BLaER1 (cell line): ENCODE measurements at regions not wholly inside any gene's neighbourhood (a gene's known extent, or its start where the extent isn't known, plus 50 kb on each side); places are given as distances from the start of the nearest gene placed in this dataset.
A peak's percentile ranks its signal among the peaks of the same experiment; 100 is the strongest.

ENCODE experiments used
- H3K27ac ChIP-seq: shearing (Covaris generic); formaldehyde crosslinking; 2 replicates; pipeline ENCODE4 v1.8.1; 2022
- H3K27me3 ChIP-seq: shearing (Covaris generic); formaldehyde crosslinking; 2 replicates; pipeline ENCODE4 v1.8.1; 2022
- H3K36me3 ChIP-seq: shearing (Covaris generic); formaldehyde crosslinking; 2 replicates; pipeline ENCODE4 v1.8.1; 2022
- H3K4me1 ChIP-seq: shearing (Covaris generic); formaldehyde crosslinking; 2 replicates; pipeline ENCODE4 v1.8.1; 2022
- H3K4me2 ChIP-seq: shearing (Covaris generic); formaldehyde crosslinking; 2 replicates; pipeline ENCODE4 v1.8.1; 2022
- H3K4me3 ChIP-seq: shearing (Covaris generic); formaldehyde crosslinking; 2 replicates; pipeline ENCODE4 v1.8.1; 2022
- H3K9ac ChIP-seq: shearing (Covaris generic); formaldehyde crosslinking; 2 replicates; pipeline ENCODE4 v1.8.1; 2022
- H3K9me3 ChIP-seq: shearing (Covaris generic); formaldehyde crosslinking; 2 replicates; pipeline ENCODE4 v1.8.1; 2022
- H4K20me1 ChIP-seq: shearing (Covaris generic); formaldehyde crosslinking; 2 replicates; pipeline ENCODE4 v1.8.1; 2022
- Cebpa-rat ChIP-seq: shearing (Covaris generic); IDR thresholded peaks from 2 replicates; pipeline ENCODE4 v1.8.1; 2022

DNA sequence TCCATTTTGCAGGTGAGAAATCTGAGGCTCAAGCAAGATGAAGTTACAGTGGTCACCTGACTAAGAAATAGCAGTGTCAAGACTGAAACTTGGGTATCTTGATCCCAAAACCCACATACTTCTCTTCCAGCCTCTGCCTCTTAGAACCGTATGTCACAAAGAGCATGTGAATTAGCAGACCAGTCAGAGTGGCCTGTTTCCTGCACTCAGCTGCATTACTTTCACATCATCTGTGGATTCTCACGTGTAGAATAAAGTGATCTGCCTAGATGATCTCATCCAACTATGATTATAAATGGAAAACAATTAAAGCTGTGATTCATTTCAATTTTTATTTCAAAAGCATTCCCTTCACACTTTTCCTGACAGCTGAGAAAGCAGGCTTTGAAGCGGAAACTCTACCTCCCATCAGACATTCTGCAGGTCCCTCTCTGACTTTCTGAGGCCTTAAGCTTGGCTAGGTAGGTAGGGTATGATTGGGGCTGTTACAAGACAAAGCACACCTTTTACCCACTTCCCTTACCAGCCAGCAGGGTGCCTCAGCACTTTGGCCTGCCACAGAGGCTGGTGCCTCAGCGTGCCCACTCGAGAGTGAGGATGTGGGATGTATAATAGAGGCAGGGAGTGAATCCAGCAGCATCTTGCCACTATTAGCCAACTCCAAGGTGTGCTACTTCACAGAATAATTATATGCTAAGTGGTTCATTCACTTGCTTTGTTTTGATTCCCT, 70.2 kb upstream of the PDE1C start:
- H3K36me3 ChIP-seq, result no peaks in the 10 kb centered on the region
- no peak overlapping the region for H3K4me3 ChIP-seq
- H3K4me1 ChIP-seq, result peaks cover 26% of the 10 kb centered on the region
- H4K20me1 ChIP-seq, result no peaks in the 10 kb centered on the region
- peak overlapping the region; percentile 39; the same call in 1 of the 2 replicates for H3K27ac ChIP-seq
- peak overlapping the region; percentile 71 for H3K4me2 ChIP-seq
- H3K27me3 ChIP-seq, result no peaks in the 10 kb centered on the region
- 0 out of 2 replicates have a peak, but pooled peaks cover 11% of the 10 kb centered on the region for H3K9me3 ChIP-seq
- TF ChIP-seq Cebpa-rat, result no peak
- H3K9ac ChIP-seq, result no peak overlapping the region

DNA sequence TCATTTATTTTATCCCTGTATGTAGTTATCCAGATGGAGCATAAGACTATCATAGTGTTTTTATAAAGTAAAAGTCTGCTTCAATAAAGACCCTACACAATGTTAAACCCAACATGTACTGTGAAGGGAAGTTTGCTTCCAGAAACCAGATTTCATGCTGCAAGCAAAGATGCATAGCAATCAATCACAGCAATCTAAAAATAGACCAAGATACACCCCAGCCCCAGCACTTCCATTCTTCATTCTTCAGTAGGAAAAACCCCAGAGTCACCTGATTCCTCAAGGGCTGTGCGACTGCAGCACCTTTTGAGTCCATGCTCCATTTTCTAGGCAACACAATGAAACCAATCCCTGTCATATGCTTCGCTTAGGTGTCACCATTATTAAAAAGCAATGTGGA, 66.9 kb upstream of the PDE1C start:
- Histone ChIP-seq H4K20me1 (no peaks in the 10 kb centered on the region), H3K4me1 (peaks cover 26% of the 10 kb centered on the region)

DNA sequence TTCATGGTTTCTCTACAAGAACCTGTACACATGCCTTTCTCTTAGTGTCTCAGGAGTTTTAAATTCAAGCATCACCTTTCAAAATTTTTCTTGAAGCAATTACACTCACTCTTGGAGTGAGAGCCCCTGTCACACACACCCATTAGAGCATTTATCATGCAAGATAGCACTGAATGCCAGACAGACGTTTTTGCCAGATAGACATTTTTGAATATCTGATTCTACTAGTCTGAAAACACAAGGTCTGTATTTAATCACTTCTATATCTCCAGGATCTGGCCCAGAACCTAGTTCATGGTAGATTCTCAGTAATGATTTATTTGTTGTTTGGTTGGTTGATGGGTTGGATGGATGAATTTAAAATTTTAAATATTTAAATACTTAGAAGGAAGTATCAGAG, 60.9 kb upstream of the PDE1C start:
- no peaks in the 10 kb centered on the region for H3K36me3 ChIP-seq
- H3K27me3 ChIP-seq, result no peaks in the 10 kb centered on the region
- H3K4me2 ChIP-seq, result no peak overlapping the region
- H4K20me1 ChIP-seq, result no peaks in the 10 kb centered on the region
- H3K4me1 ChIP-seq, result no peaks in the 10 kb centered on the region
- H3K9me3 ChIP-seq, result peaks cover 14% of the 10 kb centered on the region
- no peak overlapping the region for H3K9ac ChIP-seq
- no peak for TF ChIP-seq Cebpa-rat
- no peak overlapping the region for H3K27ac ChIP-seq
- H3K4me3 ChIP-seq, result no peak overlapping the region

More for the DNA sequence above, 66.9 kb upstream of the PDE1C start:
- H3K4me3 ChIP-seq, result no peak overlapping the region
- H3K9me3 ChIP-seq, result peaks cover 24% of the 10 kb centered on the region
- H3K27me3 ChIP-seq, result no peaks in the 10 kb centered on the region
- no peak overlapping the region for H3K27ac ChIP-seq
- H3K4me2 ChIP-seq, result no peak overlapping the region
- H3K9ac ChIP-seq, result no peak overlapping the region
- TF ChIP-seq Cebpa-rat, result no peak
- no peaks in the 10 kb centered on the region for H3K36me3 ChIP-seq

DNA sequence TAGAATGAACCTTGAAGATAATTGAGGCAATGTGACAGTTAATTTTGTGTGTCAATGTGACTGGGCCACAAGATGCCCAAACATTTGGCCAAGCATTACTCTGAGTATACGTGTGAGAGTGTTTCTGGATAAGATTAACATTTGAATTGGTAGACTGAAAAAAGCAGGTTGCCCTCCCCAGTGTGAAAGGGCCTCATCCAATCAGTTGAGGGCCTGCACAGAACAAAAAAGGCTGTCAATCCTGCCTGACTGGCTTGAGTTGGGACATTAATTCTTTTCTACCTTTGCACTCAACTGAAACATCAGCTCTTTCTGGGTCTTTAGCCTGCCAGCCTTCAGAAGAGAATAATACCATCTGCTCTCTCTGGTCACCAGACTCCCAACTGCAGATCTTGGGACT, 56.6 kb upstream of the PDE1C start:
- no peaks in the 10 kb centered on the region for H3K27me3 ChIP-seq
- no peak for TF ChIP-seq Cebpa-rat
- no peak overlapping the region for H3K4me2 ChIP-seq
- H4K20me1 ChIP-seq, result no peaks in the 10 kb centered on the region
- no peaks in the 10 kb centered on the region for H3K4me1 ChIP-seq
- no peak overlapping the region for H3K4me3 ChIP-seq
- H3K36me3 ChIP-seq, result no peaks in the 10 kb centered on the region
- peaks cover 13% of the 10 kb centered on the region for H3K9me3 ChIP-seq
- H3K27ac ChIP-seq, result no peak overlapping the region
- H3K9ac ChIP-seq, result no peak overlapping the region
